LHCN-M2 (cell line): ENCODE measurements at regions not wholly inside any gene's neighbourhood (a gene's known extent, or its start where the extent isn't known, plus 50 kb on each side); places are given as distances from the start of the nearest gene placed in this dataset.

Experiments used
- DNase-seq: peaks from one replicate; pipeline ENCODE4 v3.0.0-alpha.2; 2012; ENCODE audit warnings: low read depth

GRCh38 chr21:22393324-22393723 lies 1395.1 kb downstream of the NCAM2 start:
- DNase-seq: no peak

GRCh38 chr21:22395965-22396364 lies 1397.8 kb downstream of the NCAM2 start:
- DNase-seq: no peak

- DNase-seq: no peak
Observed at GRCh38 chr21:22399681-22400514, 1401.7 kb downstream of the NCAM2 start.

- DNase-seq: no peak
Observed at GRCh38 chr21:22409571-22409970, 1411.4 kb downstream of the NCAM2 start.

- DNase-seq: no peak
Observed at GRCh38 chr21:22416555-22416954, 1418.3 kb downstream of the NCAM2 start.

- no peak for DNase-seq
Observed at GRCh38 chr21:22421416-22422180, 1423.4 kb downstream of the NCAM2 start.

GRCh38 chr21:22438428-22439086 lies 1440.3 kb downstream of the NCAM2 start:
- no peak for DNase-seq

GRCh38 chr21:22444990-22445389 lies 1446.8 kb downstream of the NCAM2 start:
- no peak for DNase-seq

- no peak for DNase-seq
Observed at GRCh38 chr21:22450507-22450906, 1452.3 kb downstream of the NCAM2 start.

GRCh38 chr21:22456241-22456640 lies 1458.0 kb downstream of the NCAM2 start:
- no peak for DNase-seq

- DNase-seq: no peak
Observed at GRCh38 chr21:22468893-22469292, 1470.7 kb downstream of the NCAM2 start.

GRCh38 chr21:22474403-22474802 lies 1476.2 kb downstream of the NCAM2 start:
- no peak for DNase-seq

- DNase-seq: no peak
Observed at GRCh38 chr21:22476214-22476613, 1478.0 kb downstream of the NCAM2 start.

GRCh38 chr21:22476726-22477646 lies 1478.8 kb downstream of the NCAM2 start:
- DNase-seq: no peak

GRCh38 chr21:22490049-22490448 lies 1491.8 kb downstream of the NCAM2 start:
- DNase-seq: no peak

GRCh38 chr21:22516230-22516629 lies 1518.0 kb downstream of the NCAM2 start:
- DNase-seq: no peak

GRCh38 chr21:22535630-22536029 lies 1537.4 kb downstream of the NCAM2 start:
- no peak for DNase-seq

- DNase-seq: no peak
Observed at GRCh38 chr21:22536509-22536908, 1538.3 kb downstream of the NCAM2 start.

- DNase-seq: no peak
Observed at GRCh38 chr21:22544747-22545146, 1546.5 kb downstream of the NCAM2 start.

GRCh38 chr21:22552390-22552789 lies 1554.2 kb downstream of the NCAM2 start:
- no peak for DNase-seq

GRCh38 chr21:22554690-22555316 lies 1556.6 kb downstream of the NCAM2 start:
- DNase-seq: no peak
